Hematopoietic multipotent progenitor cell (in vitro differentiated cells): ENCODE measurements at regions not wholly inside any gene's neighbourhood (a gene's known extent, or its start where the extent isn't known, plus 50 kb on each side); places are given as distances from the start of the nearest gene placed in this dataset.

Experiments
- DNase-seq, 3 donors: peaks; one replicate each; pipeline ENCODE4 v3.0.0-alpha.2; 2011 to 2015; ENCODE audit warnings: low read depth in 2 of 3, low spot score in 2 of 3

GRCh38 chr5:117473165-117473564, 898.5 kb upstream of the SEMA6A start:
- DNase-seq: no peak

- DNase-seq: no peak
These were observed 889.4 kb upstream of the SEMA6A start for GRCh38 chr5:117463881-117464570.

GRCh38 chr5:117461966-117462365, 887.3 kb upstream of the SEMA6A start:
- no peak for DNase-seq

DNA sequence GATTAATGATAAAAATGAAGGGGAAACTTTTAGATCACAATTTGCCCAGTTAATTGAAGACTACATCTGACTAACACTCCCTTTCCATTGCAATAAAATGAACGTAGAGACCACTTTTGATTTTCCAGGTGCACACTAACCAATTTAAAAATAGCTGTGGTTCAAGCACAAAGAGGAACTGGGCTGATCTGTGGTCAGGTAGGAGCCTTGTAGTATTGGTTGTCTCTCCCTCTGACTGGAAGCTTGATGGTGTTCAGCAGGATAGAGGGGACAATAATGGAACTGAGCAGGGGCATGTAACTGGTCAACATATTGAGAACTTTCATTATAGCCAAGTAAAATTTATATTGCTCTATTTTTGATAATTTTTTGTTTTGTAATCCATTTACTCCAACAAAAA, 886.8 kb upstream of the SEMA6A start:
- peak in 1 of 3 donors; percentile 1 for DNase-seq

GRCh38 chr5:117457656-117458055, 883.0 kb upstream of the SEMA6A start:
- no peak for DNase-seq

GRCh38 chr5:117456866-117457470, 882.3 kb upstream of the SEMA6A start:
- no peak for DNase-seq

GRCh38 chr5:117455236-117456233, 880.9 kb upstream of the SEMA6A start:
- peak in 2 of 3 donors; percentile 26 to 53 for DNase-seq

DNA sequence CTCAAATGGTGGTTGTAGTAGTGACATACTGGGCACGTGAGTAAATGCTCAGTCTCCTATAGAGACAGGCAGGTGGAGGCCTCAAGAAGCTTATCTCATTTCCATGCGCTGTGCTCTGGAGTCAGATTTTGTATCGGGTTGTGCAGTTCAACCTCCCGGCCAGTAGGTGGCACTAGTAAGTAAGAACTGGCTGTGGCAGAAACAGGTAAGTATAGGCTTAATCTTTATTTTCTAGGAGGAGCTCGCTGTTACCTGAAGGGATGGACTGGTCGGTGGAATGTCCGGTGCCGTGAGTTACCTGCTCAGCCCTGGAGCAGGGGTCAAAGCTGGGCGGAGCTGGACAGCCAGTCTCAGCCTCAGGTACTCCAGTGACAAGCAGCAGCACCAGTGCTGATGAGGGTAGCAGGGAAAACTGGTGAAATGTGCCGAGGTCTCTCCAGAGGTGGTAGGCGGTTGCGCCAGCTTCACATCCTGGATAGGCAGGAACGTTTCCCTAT, 880.1 kb upstream of the SEMA6A start:
- DNase-seq: peak; percentile 23 to 81 (median 66)

DNA sequence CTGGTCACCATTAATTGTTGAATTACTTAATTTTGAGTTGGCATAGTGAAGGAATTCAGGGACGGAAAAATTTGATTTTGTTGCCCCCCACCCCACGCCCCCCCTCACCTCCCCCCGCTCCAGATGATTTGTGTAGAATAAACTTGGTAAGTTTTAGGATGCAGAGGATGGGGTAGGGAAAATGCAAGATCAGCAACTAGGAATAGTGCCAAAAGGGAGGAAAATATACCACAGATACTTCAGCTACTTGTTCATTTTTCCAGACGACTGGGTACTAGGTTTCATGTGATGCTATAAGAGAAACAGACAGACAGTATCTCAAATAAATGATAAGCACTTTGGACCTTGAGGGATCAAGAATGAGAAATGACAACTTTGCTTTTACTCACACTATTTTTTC, 862.2 kb upstream of the SEMA6A start:
- DNase-seq: no peak

DNA sequence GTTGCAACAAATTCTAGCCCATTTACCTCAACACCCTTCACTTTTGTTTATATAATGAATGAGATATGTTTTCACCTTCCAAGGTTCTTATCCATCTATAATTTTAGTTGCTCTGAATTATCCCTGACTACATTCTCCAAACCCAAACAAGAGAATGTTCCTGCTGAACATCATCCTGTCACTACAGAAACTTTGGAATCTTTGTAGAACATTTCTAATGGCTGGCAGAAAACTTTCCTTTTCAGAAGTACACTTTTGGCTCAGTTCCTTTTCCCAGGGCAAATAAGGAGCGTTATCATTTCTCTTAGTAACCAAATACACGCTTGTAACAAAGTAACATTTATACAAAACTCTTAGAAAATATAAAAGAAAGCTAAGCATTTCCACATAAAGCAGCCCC, 860.6 kb upstream of the SEMA6A start:
- DNase-seq: no peak

- DNase-seq: no peak
These were observed 859.6 kb upstream of the SEMA6A start for GRCh38 chr5:117434254-117434653.

- no peak for DNase-seq
These were observed 859.2 kb upstream of the SEMA6A start for GRCh38 chr5:117433818-117434217.

DNA sequence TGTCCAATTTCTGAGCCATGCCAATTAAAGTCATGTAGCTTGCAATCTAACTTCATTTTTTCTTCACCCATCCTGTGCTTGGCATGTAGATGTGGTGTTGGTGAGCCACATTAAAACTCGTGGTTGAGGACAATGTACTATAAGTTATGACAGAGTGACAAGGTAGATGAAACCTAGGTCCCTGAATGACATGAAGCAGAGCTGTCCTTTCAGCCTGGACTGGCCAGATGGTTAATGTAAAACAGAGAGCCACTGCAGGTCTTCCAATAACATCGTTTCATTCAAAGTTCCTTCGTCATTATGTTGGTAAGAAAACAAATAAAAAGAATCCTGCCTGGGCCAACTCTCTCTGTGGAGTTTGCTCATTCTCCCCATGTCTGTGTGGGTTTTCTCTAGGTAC, 856.5 kb upstream of the SEMA6A start:
- DNase-seq: no peak

DNA sequence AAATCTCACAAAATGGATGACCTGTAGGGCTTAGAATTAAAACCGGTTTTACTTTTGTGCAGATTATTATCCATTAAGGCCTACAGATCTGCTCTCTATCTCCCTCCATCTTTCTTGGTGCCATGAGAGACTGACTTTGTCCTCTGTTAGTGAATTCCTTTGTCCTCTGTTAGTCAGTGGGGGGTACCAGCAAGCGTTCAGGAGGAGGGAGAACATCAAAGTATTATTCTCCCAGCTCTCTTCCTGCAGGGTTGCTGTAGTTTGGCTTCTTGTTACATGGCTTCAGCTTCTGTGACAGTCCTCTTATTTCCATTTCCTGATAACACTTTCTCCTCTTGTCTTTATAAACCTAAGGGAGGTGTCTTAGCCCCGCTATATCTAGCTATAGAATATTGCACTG, 850.5 kb upstream of the SEMA6A start:
- no peak for DNase-seq

GRCh38 chr5:117424559-117424958, 849.9 kb upstream of the SEMA6A start:
- DNase-seq: no peak

- no peak for DNase-seq
These were observed 842.9 kb upstream of the SEMA6A start for GRCh38 chr5:117417501-117417900.

DNA sequence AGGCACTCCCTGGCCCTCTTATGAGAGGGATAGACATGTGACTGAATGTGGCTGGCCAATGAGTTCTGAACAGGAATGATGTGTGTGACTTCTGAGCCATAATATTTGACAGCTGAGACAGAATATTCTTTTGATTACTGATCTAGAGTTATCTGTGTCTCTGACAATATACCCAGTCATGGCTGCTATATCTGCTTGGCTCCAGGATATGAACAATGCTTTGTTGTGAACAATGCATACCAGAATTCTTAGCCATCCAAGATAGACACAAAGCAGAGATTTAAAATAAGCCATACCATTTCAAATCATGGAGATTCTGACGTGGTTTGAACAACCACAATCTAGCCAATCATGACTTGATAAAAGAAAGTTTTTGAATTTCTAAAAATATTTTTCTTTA, 840.3 kb upstream of the SEMA6A start:
- DNase-seq: no peak

GRCh38 chr5:117411701-117412100, 837.1 kb upstream of the SEMA6A start:
- DNase-seq: no peak

DNA sequence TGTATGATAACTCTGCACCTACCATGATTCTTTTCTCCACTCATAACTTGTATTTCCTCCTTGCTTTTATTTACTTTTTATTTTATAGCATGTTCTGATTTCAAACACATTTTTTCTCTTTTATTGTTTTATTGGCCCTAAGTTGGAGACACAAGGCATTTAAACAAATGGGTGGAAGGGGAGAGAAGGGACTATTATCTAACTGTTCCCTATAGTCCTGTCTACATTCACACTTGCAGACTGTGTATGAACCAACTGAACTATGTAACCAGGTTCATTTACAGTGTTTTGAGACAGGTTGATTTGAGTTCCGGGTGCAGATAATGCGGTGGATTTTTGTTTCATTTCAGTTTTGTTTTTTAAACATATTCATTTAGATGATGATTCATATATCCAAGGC, 830.6 kb upstream of the SEMA6A start:
- DNase-seq: no peak

DNA sequence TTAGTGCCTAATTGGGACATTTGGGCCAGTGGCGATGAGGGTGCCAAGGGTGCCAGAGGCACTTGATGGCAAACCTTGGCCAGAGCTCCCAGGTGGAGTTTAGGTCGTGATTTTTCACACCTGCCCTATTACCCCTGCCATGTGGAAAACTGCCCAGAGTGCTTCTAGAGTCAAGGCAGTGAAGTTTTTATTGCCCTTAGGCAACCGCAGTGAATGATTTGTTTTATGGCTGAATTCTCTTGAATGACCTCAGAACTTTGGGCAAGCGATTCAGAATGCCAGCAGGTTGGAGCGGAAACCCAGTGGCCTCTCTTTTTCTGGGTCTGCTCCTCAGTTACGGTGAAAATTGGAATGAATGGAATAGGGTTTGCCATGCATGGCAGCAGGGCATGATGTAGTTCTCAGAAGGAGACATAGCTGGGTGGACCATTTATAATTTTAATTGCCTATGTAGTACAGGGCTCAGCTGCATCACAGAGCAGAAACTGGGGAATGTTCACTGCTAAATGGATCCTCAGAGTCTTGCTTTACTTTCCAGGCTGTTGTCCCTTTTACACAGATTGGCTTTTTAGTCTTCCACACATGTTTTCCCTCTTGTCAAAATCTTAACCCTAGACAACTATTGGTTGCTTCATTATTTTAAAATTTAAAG, 820.0 kb upstream of the SEMA6A start:
- no peak for DNase-seq

DNA sequence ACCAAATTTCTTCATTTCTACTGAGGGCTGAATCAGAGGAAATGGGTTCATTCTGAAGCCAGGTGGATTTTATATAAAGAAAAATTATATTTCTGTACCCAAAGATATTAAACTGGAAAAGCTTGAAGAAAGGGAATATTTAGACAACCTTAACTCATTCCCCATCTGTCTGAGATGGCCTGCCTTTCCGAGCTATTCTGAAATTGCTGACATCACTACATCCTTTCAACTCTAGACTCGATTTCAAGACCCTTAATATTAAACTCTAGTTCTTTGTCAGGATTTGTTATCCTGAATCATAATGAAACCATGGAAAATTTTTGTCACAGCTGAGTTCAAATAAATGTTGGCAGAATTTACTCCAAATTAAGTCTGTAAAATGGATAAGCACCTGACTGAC, 818.5 kb upstream of the SEMA6A start:
- no peak for DNase-seq
